H9 (cell line): ENCODE measurements at regions not wholly inside any gene's neighbourhood (a gene's known extent, or its start where the extent isn't known, plus 50 kb on each side); places are given as distances from the start of the nearest gene placed in this dataset.

Experiments
- DNase-seq: peaks from one replicate; pipeline ENCODE4 v3.0.0-alpha.2; 2017
- H2AFZ ChIP-seq: one replicate; pipeline ENCODE4 v1.6.1; 2013; ENCODE audit warnings: mild to moderate bottlenecking, low read length, control low read depth, moderate library complexity
- H2AK5ac ChIP-seq: 2 replicates; pipeline ENCODE4 v1.6.1; 2013; ENCODE audit warnings: low read length, control low read depth, mixed read lengths; ENCODE audit not compliant: insufficient read length
- H2BK120ac ChIP-seq: one replicate; pipeline ENCODE4 v1.6.1; 2013; ENCODE audit warnings: low read depth, mild to moderate bottlenecking, low read length, control low read depth, inconsistent platforms; ENCODE audit not compliant: poor library complexity, severe bottlenecking
- H2BK12ac ChIP-seq: 2 replicates; pipeline ENCODE4 v1.6.1; 2013; ENCODE audit warnings: low read length, control low read depth, mixed read lengths, low read depth; ENCODE audit not compliant: insufficient read length
- H2BK15ac ChIP-seq: 2 replicates; pipeline ENCODE4 v1.6.1; 2013; ENCODE audit warnings: low read depth, low read length, control low read depth
- H2BK20ac ChIP-seq: one replicate; pipeline ENCODE4 v1.6.1; 2013; ENCODE audit warnings: low read depth, mild to moderate bottlenecking, low read length, control low read depth, inconsistent platforms; ENCODE audit not compliant: poor library complexity, severe bottlenecking
- H2BK5ac ChIP-seq: 2 replicates; pipeline ENCODE4 v1.6.1; 2013; ENCODE audit warnings: low read length, control low read depth, mixed read lengths; ENCODE audit not compliant: insufficient read length
- H3K14ac ChIP-seq: 2 replicates; pipeline ENCODE4 v1.6.1; 2013; ENCODE audit warnings: low read length, control low read depth; ENCODE audit not compliant: insufficient read depth
- H3K18ac ChIP-seq: 2 replicates; pipeline ENCODE4 v1.6.1; 2013; ENCODE audit warnings: low read depth, mild to moderate bottlenecking, mixed read lengths, low read length, control low read depth; ENCODE audit not compliant: insufficient read length
- H3K23ac ChIP-seq: 2 replicates; pipeline ENCODE4 v1.6.1; 2013; ENCODE audit warnings: low read length, control low read depth, mixed read lengths, low read depth; ENCODE audit not compliant: insufficient read length
- H3K23me2 ChIP-seq: 2 replicates; pipeline ENCODE4 v1.6.1; 2013; ENCODE audit warnings: low read depth, mild to moderate bottlenecking, mixed read lengths, low read length, control low read depth; ENCODE audit not compliant: insufficient read length, poor library complexity, severe bottlenecking
- H3K27ac ChIP-seq: 2 replicates; pipeline ENCODE4 v1.5.1; 2013; ENCODE audit warnings: low read length, control low read depth, mixed read lengths, low read depth; ENCODE audit not compliant: insufficient read length
- H3K27me3 ChIP-seq: 2 replicates; pipeline ENCODE4 v1.6.1; 2013; ENCODE audit warnings: low read length, control low read depth, inconsistent platforms; ENCODE audit not compliant: insufficient read depth
- H3K4ac ChIP-seq: 2 replicates; pipeline ENCODE4 v1.6.1; 2013; ENCODE audit warnings: low read depth, mild to moderate bottlenecking, control low read depth, inconsistent platforms, low read length, moderate library complexity
- H3K4me1 ChIP-seq: 2 replicates; pipeline ENCODE4 v1.6.1; 2013; ENCODE audit warnings: low read length, control low read depth, inconsistent platforms; ENCODE audit not compliant: insufficient read depth
- H3K4me2 ChIP-seq: 2 replicates; pipeline ENCODE4 v1.6.1; 2013; ENCODE audit warnings: low read length, control low read depth, mixed read lengths; ENCODE audit not compliant: insufficient read length, insufficient read depth
- H3K56ac ChIP-seq: 2 replicates; pipeline ENCODE4 v1.6.1; 2013; ENCODE audit warnings: low read depth, mild to moderate bottlenecking, mixed read lengths, low read length, control low read depth; ENCODE audit not compliant: insufficient read length
- H3K79me1 ChIP-seq: 2 replicates; pipeline ENCODE4 v1.6.1; 2013; ENCODE audit warnings: low read depth, mild to moderate bottlenecking, moderate library complexity, low read length, control low read depth, inconsistent platforms; ENCODE audit not compliant: insufficient read depth, poor library complexity, severe bottlenecking
- H3K79me2 ChIP-seq: 2 replicates; pipeline ENCODE4 v1.6.1; 2013; ENCODE audit warnings: low read length, control low read depth, inconsistent platforms; ENCODE audit not compliant: insufficient read depth
- H3K9ac ChIP-seq: 2 replicates; pipeline ENCODE4 v1.6.1; 2013; ENCODE audit warnings: low read length, control low read depth, mixed read lengths; ENCODE audit not compliant: insufficient read length; ENCODE audit errors: extremely low read depth
- H3K9me3 ChIP-seq: one replicate; pipeline ENCODE4 v1.6.1; 2013; ENCODE audit warnings: low read depth, low read length, inconsistent platforms; ENCODE audit not compliant: control insufficient read depth
- H3T11ph ChIP-seq: one replicate; pipeline ENCODE4 v1.6.1; 2013; ENCODE audit warnings: mild to moderate bottlenecking, low read length, control low read depth, inconsistent platforms
- H4K20me1 ChIP-seq: one replicate; pipeline ENCODE4 v1.6.1; 2013; ENCODE audit not compliant: control insufficient read depth, insufficient read length, insufficient read depth
- H4K5ac ChIP-seq: 2 replicates; pipeline ENCODE4 v1.6.1; 2013; ENCODE audit warnings: low read depth, mild to moderate bottlenecking, mixed read lengths, low read length, control low read depth; ENCODE audit not compliant: insufficient read length
- H4K8ac ChIP-seq: replicated peaks from 2 replicates; pipeline ENCODE4 v1.6.1; 2013; ENCODE audit warnings: low read length, control low read depth, mixed read lengths, low read depth; ENCODE audit not compliant: insufficient read length
- H4K91ac ChIP-seq: 2 replicates; pipeline ENCODE4 v1.6.1; 2013; ENCODE audit warnings: low read depth, mild to moderate bottlenecking, moderate library complexity, mixed read lengths, low read length, control low read depth; ENCODE audit not compliant: insufficient read length
- H3K27ac Mint-ChIP-seq, 3 experiments: 2 replicates in 2 of 3; 3 replicates in 1 of 3; pipeline ENCODE4 v1.8.0; 2020 to 2021; ENCODE audit warnings: mixed read lengths in 3 of 3, mild to moderate bottlenecking in 1 of 3, moderate library complexity in 1 of 3
- H3K27me3 Mint-ChIP-seq: 2 replicates; pipeline ENCODE4 v1.8.0; 2021; ENCODE audit warnings: low read depth, mild to moderate bottlenecking, moderate library complexity, mixed read lengths
- H3K36me3 Mint-ChIP-seq, 3 experiments: 2 replicates in 2 of 3; 3 replicates in 1 of 3; pipeline ENCODE4 v1.8.0; 2020 to 2021; ENCODE audit warnings: low read depth in 3 of 3, mixed read lengths in 3 of 3; ENCODE audit not compliant: insufficient read depth in 1 of 3
- H3K4me1 Mint-ChIP-seq, 2 experiments: 2 replicates each; pipeline ENCODE4 v1.8.0; 2020; ENCODE audit warnings: mixed read lengths in 2 of 2
- H3K4me3 Mint-ChIP-seq, 2 experiments: 2 replicates in 1 of 2; 3 replicates in 1 of 2; pipeline ENCODE4 v1.8.0; 2020 to 2021; ENCODE audit warnings: mild to moderate bottlenecking in 2 of 2, mixed read lengths in 2 of 2, moderate library complexity in 1 of 2
- H3K9me3 Mint-ChIP-seq, 2 experiments: 2 replicates in 1 of 2; 3 replicates in 1 of 2; pipeline ENCODE4 v1.8.0; 2020; ENCODE audit warnings: mild to moderate bottlenecking in 2 of 2, mixed read lengths in 2 of 2, moderate library complexity in 1 of 2
- CTCF ChIP-seq: fragments of 200-600 bp; sonication (generic); conservative IDR thresholded peaks from 3 replicates; pipeline ENCODE4 v1.8.0; 2021; ENCODE audit warnings: antibody characterized with exemption, mild to moderate bottlenecking
- WGBS: extraction: QIAGEN DNeasy Blood & Tissue Kit; methylation state at CpG from one replicate; pipeline ENCODE4 v1.1.7; 2013; ENCODE audit warnings: missing lambda C conversion rate, low lambda C conversion rate, mixed read lengths; ENCODE audit not compliant: insufficient read length; ENCODE audit errors: extremely low coverage; 5-methylcytosine and 5-hydroxymethylcytosine counted together

DNA sequence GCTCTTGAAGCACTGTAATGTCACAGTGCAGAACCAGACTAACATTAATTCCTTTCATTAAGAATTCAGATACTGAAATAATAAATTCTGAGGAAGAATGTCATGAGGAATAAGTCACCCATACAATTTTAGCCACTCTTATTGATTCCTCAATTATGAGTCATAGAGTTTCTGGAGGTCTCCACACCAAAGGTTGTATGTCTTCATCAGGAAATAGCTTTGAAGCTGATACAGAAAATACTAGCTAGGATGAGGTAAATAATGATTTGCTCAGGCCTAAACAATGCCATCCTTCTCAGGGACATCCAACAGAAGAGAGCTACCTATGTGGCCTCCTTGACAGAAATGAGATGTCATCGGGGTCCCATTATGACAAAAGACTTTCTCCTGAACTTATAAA, 238.8 kb downstream of the OR13H1 start:
- no CpG with 5 or more reads among the region's 1 CpG for WGBS
- H3K36me3 Mint-ChIP-seq: peaks cover 68 to 92% (median 88%) of the 10 kb centered on the region in 3 experiments

More for the DNA sequence above, 238.8 kb downstream of the OR13H1 start:
- no peak overlapping the region for H4K8ac ChIP-seq
- no peak overlapping the region for H4K5ac ChIP-seq
- H3T11ph ChIP-seq: no peak overlapping the region
- Mint-ChIP-seq H3K27ac (no peak overlapping the region), H3K4me1 (no peaks in the 10 kb centered on the region), H3K27me3 (no peaks in the 10 kb centered on the region), H3K9me3 (no peaks in the 10 kb centered on the region), H3K4me3 (no peak overlapping the region)
- H3K79me1 ChIP-seq: no peaks in the 10 kb centered on the region
- H3K27me3 ChIP-seq: no peaks in the 10 kb centered on the region; the same call in 1 of the 2 replicates
- DNase-seq: no peak
- no peak overlapping the region for H2AFZ ChIP-seq
- H2BK120ac ChIP-seq: no peak overlapping the region
- no peak overlapping the region for H4K91ac ChIP-seq
- H3K4me2 ChIP-seq: no peak overlapping the region
- H3K14ac ChIP-seq: no peak overlapping the region
- H3K4ac ChIP-seq: no peak overlapping the region
- no peaks in the 10 kb centered on the region for H3K9me3 ChIP-seq
- no peak overlapping the region for H2BK12ac ChIP-seq
- no peaks in the 10 kb centered on the region for H3K79me2 ChIP-seq
- no peak overlapping the region for H3K9ac ChIP-seq
- no peak overlapping the region for H2AK5ac ChIP-seq
- H3K23ac ChIP-seq: no peak overlapping the region
- TF ChIP-seq CTCF: no peak
- no peak overlapping the region for H2BK5ac ChIP-seq
- H3K23me2 ChIP-seq: no peaks in the 10 kb centered on the region
- H2BK20ac ChIP-seq: no peak overlapping the region
- no peak overlapping the region for H2BK15ac ChIP-seq
- no peak overlapping the region for H3K56ac ChIP-seq
- H3K27ac ChIP-seq: no peak overlapping the region
- H3K18ac ChIP-seq: no peak overlapping the region
- H4K20me1 ChIP-seq: no peaks in the 10 kb centered on the region
- no peaks in the 10 kb centered on the region for H3K4me1 ChIP-seq
